ENCODE measurements at regions not wholly inside any gene's neighbourhood (a gene's known extent, or its start where the extent isn't known, plus 50 kb on each side); places are given as distances from the start of the nearest gene placed in this dataset.
"Not testable (repeated sequence)": the region's sequence is repeated elsewhere in the genome, so short reads cannot be mapped to it uniquely, and the experiment has no call there.

DNA sequence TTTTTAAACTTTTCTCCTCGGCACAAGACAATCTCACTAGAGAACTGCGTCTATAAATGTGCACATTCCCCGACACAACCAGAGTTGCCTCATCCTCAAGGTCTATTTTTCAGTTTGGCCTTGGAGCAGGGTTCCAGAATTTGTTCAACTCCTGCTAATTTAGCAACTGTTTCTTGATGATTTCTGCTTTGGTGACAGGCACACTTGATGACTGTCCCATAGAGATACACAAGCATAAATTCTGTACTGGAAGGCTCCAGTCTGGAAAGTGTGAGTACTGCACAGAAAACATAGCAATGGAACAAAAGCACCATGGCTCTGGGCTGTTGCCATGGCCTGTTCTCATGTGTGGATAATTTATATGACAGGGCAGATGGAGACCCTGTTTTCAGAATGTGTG, 379.6 kb upstream of the PDZRN3 start:
- H3K4me3 ChIP-seq (ENCODE audit: severe bottlenecking) = no peak overlapping the region
- DNase-seq (ENCODE audit: low spot score) (no peak), ATAC-seq (ENCODE audit: low read depth) (no peak)
- no peak overlapping the region for H3K27ac ChIP-seq (ENCODE audit: poor library complexity, severe bottlenecking)
- H3K4me1 ChIP-seq (ENCODE audit: insufficient read depth, poor library complexity, severe bottlenecking) = no peaks in the 10 kb centered on the region
- H3K9me3 ChIP-seq (ENCODE audit: severe bottlenecking) = no peaks in the 10 kb centered on the region
- H3K27me3 ChIP-seq (ENCODE audit: insufficient read depth, poor library complexity, severe bottlenecking) = no peaks in the 10 kb centered on the region
- H3K36me3 ChIP-seq (ENCODE audit: low read depth) = no peaks in the 10 kb centered on the region
- TF ChIP-seq, protein P1, sequence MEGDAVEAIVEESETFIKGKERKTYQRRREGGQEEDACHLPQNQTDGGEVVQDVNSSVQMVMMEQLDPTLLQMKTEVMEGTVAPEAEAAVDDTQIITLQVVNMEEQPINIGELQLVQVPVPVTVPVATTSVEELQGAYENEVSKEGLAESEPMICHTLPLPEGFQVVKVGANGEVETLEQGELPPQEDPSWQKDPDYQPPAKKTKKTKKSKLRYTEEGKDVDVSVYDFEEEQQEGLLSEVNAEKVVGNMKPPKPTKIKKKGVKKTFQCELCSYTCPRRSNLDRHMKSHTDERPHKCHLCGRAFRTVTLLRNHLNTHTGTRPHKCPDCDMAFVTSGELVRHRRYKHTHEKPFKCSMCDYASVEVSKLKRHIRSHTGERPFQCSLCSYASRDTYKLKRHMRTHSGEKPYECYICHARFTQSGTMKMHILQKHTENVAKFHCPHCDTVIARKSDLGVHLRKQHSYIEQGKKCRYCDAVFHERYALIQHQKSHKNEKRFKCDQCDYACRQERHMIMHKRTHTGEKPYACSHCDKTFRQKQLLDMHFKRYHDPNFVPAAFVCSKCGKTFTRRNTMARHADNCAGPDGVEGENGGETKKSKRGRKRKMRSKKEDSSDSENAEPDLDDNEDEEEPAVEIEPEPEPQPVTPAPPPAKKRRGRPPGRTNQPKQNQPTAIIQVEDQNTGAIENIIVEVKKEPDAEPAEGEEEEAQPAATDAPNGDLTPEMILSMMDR (IDR thresholded peaks at IDR 0.05; ENCODE audit: poor library complexity, severe bottlenecking) = no peak

DNA sequence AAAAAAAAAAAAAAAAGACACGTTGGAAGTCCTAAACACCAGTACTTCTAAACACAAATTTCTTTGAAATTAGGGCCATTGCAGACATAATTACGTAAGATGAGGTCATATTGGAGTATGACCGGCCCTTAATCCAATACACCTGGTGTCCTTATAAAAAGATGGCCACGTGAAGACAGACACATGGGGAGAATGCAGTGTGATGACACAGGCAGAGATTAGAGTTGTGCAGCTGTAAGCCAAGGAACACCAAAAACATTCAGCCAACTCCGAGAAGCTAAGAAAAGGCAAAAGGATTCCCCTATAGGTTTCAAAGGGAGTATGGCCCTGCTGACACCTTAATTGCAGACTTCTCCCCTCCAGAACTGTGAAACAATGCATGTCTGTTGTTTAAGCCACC, 379.0 kb upstream of the PDZRN3 start:
- Histone ChIP-seq H3K4me3 (ENCODE audit: severe bottlenecking) (no peak overlapping the region), H3K4me1 (ENCODE audit: insufficient read depth, poor library complexity, severe bottlenecking) (no peaks in the 10 kb centered on the region), H3K9me3 (ENCODE audit: severe bottlenecking) (no peaks in the 10 kb centered on the region), H3K27me3 (ENCODE audit: insufficient read depth, poor library complexity, severe bottlenecking) (no peaks in the 10 kb centered on the region), H3K27ac (ENCODE audit: poor library complexity, severe bottlenecking) (no peak overlapping the region), H3K36me3 (ENCODE audit: low read depth) (no peaks in the 10 kb centered on the region)
- DNase-seq (ENCODE audit: low spot score) = no peak
- TF ChIP-seq, protein P1 (IDR thresholded peaks at IDR 0.05; ENCODE audit: poor library complexity, severe bottlenecking) = no peak
- ATAC-seq (ENCODE audit: low read depth) = no peak

DNA sequence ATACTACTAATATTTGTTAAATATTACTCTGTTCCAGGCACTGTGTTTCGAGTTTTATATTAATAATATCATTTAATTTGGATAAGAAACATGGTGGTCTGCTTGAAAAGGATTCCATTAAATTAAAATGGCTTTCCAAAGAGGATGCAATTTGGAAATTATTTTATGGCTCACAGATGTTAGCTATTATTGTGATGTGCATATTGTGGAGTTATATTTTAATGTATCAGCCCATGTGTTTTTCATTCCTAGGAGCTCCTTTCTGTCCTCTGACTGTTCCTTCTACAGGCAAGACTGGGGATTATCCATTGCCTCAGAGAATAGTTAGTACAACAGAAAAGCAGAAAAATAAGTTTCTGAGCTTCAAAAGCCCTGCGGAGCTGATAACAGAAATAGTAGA, 376.7 kb upstream of the PDZRN3 start:
- ATAC-seq (ENCODE audit: low read depth) (no peak), DNase-seq (ENCODE audit: low spot score) (no peak)
- H3K27me3 ChIP-seq (ENCODE audit: insufficient read depth, poor library complexity, severe bottlenecking) = no peaks in the 10 kb centered on the region
- H3K9me3 ChIP-seq (ENCODE audit: severe bottlenecking) = no peaks in the 10 kb centered on the region
- no peaks in the 10 kb centered on the region for H3K4me1 ChIP-seq (ENCODE audit: insufficient read depth, poor library complexity, severe bottlenecking)
- no peak overlapping the region for H3K27ac ChIP-seq (ENCODE audit: poor library complexity, severe bottlenecking)
- H3K36me3 ChIP-seq (ENCODE audit: low read depth) = no peaks in the 10 kb centered on the region
- TF ChIP-seq, protein P1 (IDR thresholded peaks at IDR 0.05; ENCODE audit: poor library complexity, severe bottlenecking) = no peak
- no peak overlapping the region for H3K4me3 ChIP-seq (ENCODE audit: severe bottlenecking)

DNA sequence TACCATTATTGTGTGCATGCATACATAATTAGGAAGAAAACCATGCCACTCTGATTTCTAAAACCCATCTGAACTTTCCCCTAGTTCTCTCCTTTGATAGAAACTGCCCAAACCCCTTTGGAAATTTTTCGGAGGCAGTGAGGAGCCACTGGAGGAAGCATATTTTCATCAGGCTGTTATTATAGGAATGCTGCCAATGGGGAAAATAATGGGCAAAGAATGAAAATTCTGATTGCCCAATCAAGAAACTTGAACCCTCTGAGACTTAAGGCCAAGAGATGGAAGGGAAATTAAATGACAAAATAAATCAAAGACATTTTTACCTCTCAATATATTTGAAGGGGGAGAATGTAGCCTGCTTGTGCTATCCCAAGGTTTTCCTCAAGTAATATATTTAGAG, 376.0 kb upstream of the PDZRN3 start:
- H3K9me3 ChIP-seq (ENCODE audit: severe bottlenecking) = no peaks in the 10 kb centered on the region
- H3K4me3 ChIP-seq (ENCODE audit: severe bottlenecking) = no peak overlapping the region
- ATAC-seq (ENCODE audit: low read depth) (no peak), DNase-seq (ENCODE audit: low spot score) (no peak)
- no peaks in the 10 kb centered on the region for H3K27me3 ChIP-seq (ENCODE audit: insufficient read depth, poor library complexity, severe bottlenecking)
- H3K27ac ChIP-seq (ENCODE audit: poor library complexity, severe bottlenecking) = no peak overlapping the region
- TF ChIP-seq, protein P1 (IDR thresholded peaks at IDR 0.05; ENCODE audit: poor library complexity, severe bottlenecking) = no peak
- no peaks in the 10 kb centered on the region for H3K36me3 ChIP-seq (ENCODE audit: low read depth)
- no peaks in the 10 kb centered on the region for H3K4me1 ChIP-seq (ENCODE audit: insufficient read depth, poor library complexity, severe bottlenecking)

DNA sequence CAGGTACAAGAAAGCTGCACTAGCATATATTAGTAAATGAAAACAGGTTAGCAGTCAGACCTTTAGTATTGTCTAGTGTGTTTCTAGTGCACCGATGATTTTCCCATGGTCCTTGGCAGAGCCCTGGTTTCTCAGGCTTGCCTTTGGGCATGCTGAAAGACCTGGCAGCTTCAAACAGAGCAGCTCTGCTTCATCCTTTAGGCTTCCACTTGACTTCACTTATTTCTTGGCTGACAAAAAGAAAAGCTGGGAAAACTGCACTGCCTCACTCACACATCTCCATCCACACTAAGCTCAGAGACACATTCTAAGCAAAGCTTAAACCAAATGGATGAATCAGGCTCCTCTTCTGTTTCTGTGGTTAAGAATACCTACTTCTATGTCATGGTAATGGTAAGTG, 374.8 kb upstream of the PDZRN3 start:
- TF ChIP-seq, protein P1 (IDR thresholded peaks at IDR 0.05; ENCODE audit: poor library complexity, severe bottlenecking) = no peak
- H3K4me3 ChIP-seq (ENCODE audit: severe bottlenecking) = no peak overlapping the region
- no peaks in the 10 kb centered on the region for H3K36me3 ChIP-seq (ENCODE audit: low read depth)
- ATAC-seq (ENCODE audit: low read depth) (no peak), DNase-seq (ENCODE audit: low spot score) (no peak)
- H3K27ac ChIP-seq (ENCODE audit: poor library complexity, severe bottlenecking) = no peak overlapping the region
- H3K27me3 ChIP-seq (ENCODE audit: insufficient read depth, poor library complexity, severe bottlenecking) = no peaks in the 10 kb centered on the region
- no peaks in the 10 kb centered on the region for H3K9me3 ChIP-seq (ENCODE audit: severe bottlenecking)
- no peaks in the 10 kb centered on the region for H3K4me1 ChIP-seq (ENCODE audit: insufficient read depth, poor library complexity, severe bottlenecking)

DNA sequence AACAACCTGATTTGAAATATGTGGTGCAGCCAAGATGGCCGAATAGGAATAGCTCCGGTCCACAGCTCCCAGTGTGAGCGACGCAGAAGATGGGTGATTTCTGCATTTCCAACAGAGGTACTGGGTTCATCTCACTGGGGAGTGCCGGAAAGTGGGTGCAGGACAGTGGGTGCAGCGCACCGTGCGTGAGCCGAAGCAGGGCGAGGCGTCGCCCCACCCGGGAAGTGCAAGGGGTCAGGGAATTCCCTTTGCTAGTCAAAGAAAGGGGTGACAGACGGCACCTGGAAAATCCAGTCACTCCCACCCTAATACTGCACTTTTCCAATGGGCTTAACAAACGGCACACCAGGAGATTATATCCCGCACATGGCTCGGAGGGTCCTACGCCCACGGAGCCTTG, 365.9 kb upstream of the PDZRN3 start:
- H3K4me3 ChIP-seq (ENCODE audit: severe bottlenecking); H3K36me3 ChIP-seq (ENCODE audit: low read depth); DNase-seq (ENCODE audit: low spot score); H3K4me1 ChIP-seq (ENCODE audit: insufficient read depth, poor library complexity, severe bottlenecking); ATAC-seq (ENCODE audit: low read depth); H3K9me3 ChIP-seq (ENCODE audit: severe bottlenecking); H3K27me3 ChIP-seq (ENCODE audit: insufficient read depth, poor library complexity, severe bottlenecking); H3K27ac ChIP-seq (ENCODE audit: poor library complexity, severe bottlenecking): not testable (repeated sequence)

Data from RWPE2 (cell line).